ENCODE measurements at regions not wholly inside any gene's neighbourhood (a gene's known extent, or its start where the extent isn't known, plus 50 kb on each side); places are given as distances from the start of the nearest gene placed in this dataset.
"Not testable (repeated sequence)": the region's sequence is repeated elsewhere in the genome, so short reads cannot be mapped to it uniquely, and the experiment has no call there.

DNA sequence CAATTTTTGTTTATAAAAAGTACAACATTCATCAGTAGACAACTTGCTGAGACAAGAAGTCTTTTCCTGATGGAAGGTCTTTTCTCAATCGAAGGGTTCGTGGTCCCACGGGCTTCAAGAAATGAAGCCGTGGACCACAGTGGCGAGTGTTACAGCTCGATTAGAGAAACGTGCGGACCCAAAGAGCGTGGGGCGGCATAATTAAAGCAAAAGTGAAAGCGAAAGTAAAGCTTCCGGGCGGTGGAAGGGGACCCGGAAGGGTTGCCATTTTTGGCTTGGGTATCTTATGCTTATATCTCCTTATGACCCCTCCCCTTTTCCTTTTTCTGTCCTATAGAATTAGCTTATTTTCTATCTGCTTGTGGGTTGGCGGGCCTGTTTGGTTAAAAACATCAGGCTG lies 2309.4 kb upstream of the ACO1 start:
- TF ChIP-seq, protein P1, sequence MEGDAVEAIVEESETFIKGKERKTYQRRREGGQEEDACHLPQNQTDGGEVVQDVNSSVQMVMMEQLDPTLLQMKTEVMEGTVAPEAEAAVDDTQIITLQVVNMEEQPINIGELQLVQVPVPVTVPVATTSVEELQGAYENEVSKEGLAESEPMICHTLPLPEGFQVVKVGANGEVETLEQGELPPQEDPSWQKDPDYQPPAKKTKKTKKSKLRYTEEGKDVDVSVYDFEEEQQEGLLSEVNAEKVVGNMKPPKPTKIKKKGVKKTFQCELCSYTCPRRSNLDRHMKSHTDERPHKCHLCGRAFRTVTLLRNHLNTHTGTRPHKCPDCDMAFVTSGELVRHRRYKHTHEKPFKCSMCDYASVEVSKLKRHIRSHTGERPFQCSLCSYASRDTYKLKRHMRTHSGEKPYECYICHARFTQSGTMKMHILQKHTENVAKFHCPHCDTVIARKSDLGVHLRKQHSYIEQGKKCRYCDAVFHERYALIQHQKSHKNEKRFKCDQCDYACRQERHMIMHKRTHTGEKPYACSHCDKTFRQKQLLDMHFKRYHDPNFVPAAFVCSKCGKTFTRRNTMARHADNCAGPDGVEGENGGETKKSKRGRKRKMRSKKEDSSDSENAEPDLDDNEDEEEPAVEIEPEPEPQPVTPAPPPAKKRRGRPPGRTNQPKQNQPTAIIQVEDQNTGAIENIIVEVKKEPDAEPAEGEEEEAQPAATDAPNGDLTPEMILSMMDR (IDR thresholded peaks at IDR 0.05; ENCODE audit: unreplicated experiment in 3 of 3) = no peak
- Mint-ChIP-seq H3K36me3 (ENCODE audit: low read depth) (no peaks in the 10 kb centered on the region), H3K27ac (no peak overlapping the region)

DNA sequence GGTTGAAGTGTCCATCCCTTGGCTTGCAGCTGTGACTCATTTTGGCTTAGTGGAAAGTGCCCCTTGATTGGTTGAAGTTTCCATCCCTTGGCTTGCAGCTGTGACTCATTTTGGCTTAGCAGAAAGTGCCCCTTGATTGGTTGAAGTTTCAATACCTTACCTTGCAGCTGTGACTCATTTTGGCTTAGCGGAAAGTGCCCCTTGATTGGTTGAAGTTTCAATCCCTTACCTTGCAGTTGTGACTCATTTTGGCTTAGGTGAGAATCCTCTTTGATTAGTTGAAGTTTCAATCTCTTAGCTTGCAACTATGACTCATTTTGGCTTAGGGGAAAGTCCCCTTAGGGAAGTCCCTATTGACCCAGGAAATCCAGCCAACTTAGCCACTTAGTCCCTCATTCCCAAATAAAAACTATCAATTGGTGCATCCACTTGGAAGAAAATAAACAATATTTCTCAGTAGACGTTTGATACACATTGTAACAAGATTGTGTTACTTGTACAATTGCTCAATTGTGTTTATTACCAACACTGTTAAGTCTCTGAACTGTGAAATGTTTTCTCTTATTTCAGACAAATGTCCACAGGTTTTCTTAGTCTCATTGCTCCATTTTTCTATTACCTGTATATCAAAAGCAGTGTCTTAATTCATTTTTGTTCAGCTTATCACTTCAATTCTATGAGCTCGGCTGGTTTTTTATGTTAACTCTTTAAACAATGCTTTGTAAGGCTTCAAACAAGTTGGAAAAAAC lies 2308.8 kb upstream of the ACO1 start:
- H3K27me3 Mint-ChIP-seq (ENCODE audit: low read depth) = peaks cover 5% of the 10 kb centered on the region
- TF ChIP-seq, protein P1 (IDR thresholded peaks at IDR 0.05; ENCODE audit: unreplicated experiment in 3 of 3) = no peak
- H3K4me3 Mint-ChIP-seq = no peak overlapping the region
- no peaks in the 10 kb centered on the region for H3K9me3 Mint-ChIP-seq
- H3K27ac Mint-ChIP-seq = no peak overlapping the region
- H3K4me1 Mint-ChIP-seq = no peaks in the 10 kb centered on the region
- H3K36me3 Mint-ChIP-seq (ENCODE audit: low read depth) = no peaks in the 10 kb centered on the region

More for the DNA sequence above, 2309.4 kb upstream of the ACO1 start:
- H3K27me3 Mint-ChIP-seq (ENCODE audit: low read depth) = peaks cover 5% of the 10 kb centered on the region
- no peak overlapping the region for H3K4me3 Mint-ChIP-seq
- no peaks in the 10 kb centered on the region for H3K9me3 Mint-ChIP-seq
- H3K4me1 Mint-ChIP-seq = no peaks in the 10 kb centered on the region

DNA sequence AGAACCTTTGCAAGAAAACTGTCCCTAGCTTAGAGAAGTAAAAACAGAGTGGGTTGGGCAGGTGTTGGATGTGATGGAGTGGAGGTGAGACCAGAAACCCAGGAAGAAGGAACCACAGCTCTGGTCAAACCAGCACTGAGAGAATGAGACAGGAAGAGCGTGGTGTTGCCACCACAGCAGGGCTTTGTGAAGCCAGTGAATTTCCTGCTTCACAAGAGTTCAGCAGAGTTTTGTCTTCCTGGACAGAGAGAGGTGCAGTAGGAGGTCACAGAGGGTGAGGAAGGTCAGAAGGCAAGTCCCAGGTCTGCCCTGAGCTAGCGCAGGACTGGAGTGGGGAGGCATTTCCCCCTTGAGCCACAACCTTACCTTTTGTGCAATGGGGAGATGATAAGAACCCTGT lies 2306.2 kb upstream of the ACO1 start:
- H3K4me1 Mint-ChIP-seq = no peaks in the 10 kb centered on the region
- H3K4me3 Mint-ChIP-seq = no peak overlapping the region
- H3K36me3 Mint-ChIP-seq (ENCODE audit: low read depth) = no peaks in the 10 kb centered on the region
- H3K9me3 Mint-ChIP-seq = no peaks in the 10 kb centered on the region
- no peaks in the 10 kb centered on the region for H3K27me3 Mint-ChIP-seq (ENCODE audit: low read depth)
- H3K27ac Mint-ChIP-seq = no peak overlapping the region
- TF ChIP-seq, protein P1 (IDR thresholded peaks at IDR 0.05; ENCODE audit: unreplicated experiment in 3 of 3) = no peak

DNA sequence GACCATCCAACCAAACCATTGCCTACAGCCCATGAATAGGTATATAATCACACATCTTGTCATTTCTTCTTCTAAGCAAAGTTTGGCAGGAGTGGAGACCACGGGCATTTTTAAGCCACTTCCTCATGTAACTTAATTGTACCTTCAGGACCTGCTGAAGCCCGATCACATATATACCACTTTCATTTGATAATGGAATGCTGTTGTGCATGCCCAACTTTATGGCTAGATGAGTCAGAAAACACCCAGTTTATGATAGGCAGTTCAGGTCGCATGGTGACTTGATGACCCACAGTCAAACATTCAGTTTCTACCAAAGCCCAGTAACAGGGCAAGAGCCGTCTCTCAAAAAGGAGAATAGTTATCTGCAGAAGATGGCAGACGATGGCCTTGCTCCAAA lies 2295.0 kb upstream of the ACO1 start:
- TF ChIP-seq, protein P1 (IDR thresholded peaks at IDR 0.05; ENCODE audit: unreplicated experiment in 3 of 3) = no peak
- no peak overlapping the region for H3K4me3 Mint-ChIP-seq
- no peaks in the 10 kb centered on the region for H3K36me3 Mint-ChIP-seq (ENCODE audit: low read depth)
- H3K9me3 Mint-ChIP-seq = no peaks in the 10 kb centered on the region
- H3K27me3 Mint-ChIP-seq (ENCODE audit: low read depth) = no peaks in the 10 kb centered on the region
- no peak overlapping the region for H3K27ac Mint-ChIP-seq
- H3K4me1 Mint-ChIP-seq = no peaks in the 10 kb centered on the region

DNA sequence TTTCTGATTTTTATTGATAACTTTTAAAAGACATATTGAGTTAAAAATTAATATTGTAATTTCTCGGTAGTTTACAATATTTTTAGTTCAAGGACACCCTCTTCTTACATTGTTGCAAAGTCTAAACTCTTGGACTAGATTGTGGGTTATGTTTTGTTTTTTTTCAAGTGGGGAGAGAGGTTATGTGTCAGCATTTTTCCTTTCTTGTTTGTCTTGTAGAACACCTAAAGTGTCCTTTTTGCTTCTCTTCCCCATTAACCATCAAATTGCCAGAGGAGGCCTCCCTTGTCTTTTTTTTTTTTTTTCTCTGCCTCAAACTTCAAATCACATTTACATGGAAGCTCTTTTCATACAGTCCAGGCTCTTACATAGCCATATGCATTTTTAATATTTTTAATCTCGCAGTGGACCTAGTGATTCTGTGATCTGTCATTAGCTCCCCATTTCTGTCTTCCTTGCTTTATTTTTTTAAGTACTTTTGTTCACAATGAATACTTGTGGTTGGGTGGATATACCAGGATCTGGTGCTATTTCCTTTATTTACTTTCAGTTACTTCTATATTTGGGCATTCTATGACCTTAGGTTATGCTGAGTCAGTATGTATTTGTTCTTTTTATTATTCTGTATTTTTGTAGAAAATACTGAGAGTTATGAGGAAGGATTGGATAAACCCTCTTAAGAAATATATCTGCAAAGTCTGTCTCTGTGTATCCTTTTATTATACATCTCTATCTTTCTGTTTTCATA lies 2280.6 kb upstream of the ACO1 start:
- no peaks in the 10 kb centered on the region for H3K27me3 Mint-ChIP-seq (ENCODE audit: low read depth)
- TF ChIP-seq, protein P1 (IDR thresholded peaks at IDR 0.05; ENCODE audit: unreplicated experiment in 3 of 3) = no peak
- no peaks in the 10 kb centered on the region for H3K4me1 Mint-ChIP-seq
- no peaks in the 10 kb centered on the region for H3K36me3 Mint-ChIP-seq (ENCODE audit: low read depth)
- H3K9me3 Mint-ChIP-seq = peaks cover 10% of the 10 kb centered on the region
- no peak overlapping the region for H3K4me3 Mint-ChIP-seq
- H3K27ac Mint-ChIP-seq = no peak overlapping the region

DNA sequence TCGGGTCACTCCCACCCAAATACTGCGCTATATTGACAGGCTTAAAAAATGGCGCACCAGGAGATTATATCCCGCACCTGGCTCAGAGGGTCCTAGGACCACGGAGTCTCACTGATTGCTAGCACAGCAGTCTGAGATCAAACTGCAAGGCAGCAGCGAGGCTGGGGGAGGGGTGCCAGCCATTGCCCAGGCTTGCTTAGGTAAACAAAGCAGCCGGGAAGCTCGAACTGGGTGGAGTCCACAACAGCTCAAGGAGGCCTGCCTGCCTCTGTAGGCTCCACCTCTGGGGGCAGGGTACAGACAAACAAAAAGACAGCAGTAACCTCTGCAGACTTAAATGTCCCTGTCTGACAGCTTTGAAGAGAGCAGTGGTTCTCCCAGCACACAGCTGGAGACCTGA lies 2277.3 kb upstream of the ACO1 start:
- H3K27me3 Mint-ChIP-seq (ENCODE audit: low read depth); H3K36me3 Mint-ChIP-seq (ENCODE audit: low read depth); H3K4me1 Mint-ChIP-seq: not testable (repeated sequence)

More for the DNA sequence above, 2277.3 kb upstream of the ACO1 start:
- peaks cover 10% of the 10 kb centered on the region for H3K9me3 Mint-ChIP-seq
- H3K27ac Mint-ChIP-seq, H3K4me3 Mint-ChIP-seq: not testable (repeated sequence)
